ENCODE measurements at regions not wholly inside any gene's neighbourhood (a gene's known extent, or its start where the extent isn't known, plus 50 kb on each side); places are given as distances from the start of the nearest gene placed in this dataset.

DNA sequence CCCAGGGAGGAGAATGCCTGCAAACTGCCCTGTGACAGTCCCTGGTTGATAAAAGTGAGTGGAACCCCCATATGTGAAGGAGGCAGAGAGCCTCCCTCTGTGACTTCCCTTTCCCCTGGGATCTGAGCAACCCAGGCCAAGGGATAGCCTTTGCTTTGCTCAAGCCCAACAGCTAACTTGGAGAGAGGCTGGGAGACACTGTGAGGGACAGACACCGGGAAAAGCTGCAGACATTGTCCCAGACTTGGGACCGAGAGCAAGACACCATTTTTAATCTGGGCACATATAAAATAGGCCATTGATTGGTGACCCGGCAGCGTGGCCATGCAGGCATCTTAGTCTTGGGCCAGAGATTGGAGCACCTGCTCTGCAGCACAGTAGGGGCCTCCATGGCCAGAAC lies 96.1 kb upstream of the SALL3 start:
- TF ChIP-seq POLR2A (IDR thresholded peaks at IDR 0.05; ENCODE audit: low read depth, low read length) (no peak), POLR2AphosphoS5 (IDR thresholded peaks at IDR 0.05; ENCODE audit: low read depth, low read length) (no peak), TAF1 (IDR thresholded peaks at IDR 0.05; ENCODE audit: borderline replicate concordance, low read depth, low read length) (no peak)

Measured in GM12892 (cell line).